Myocyte (in vitro differentiated cells): ENCODE measurements at regions not wholly inside any gene's neighbourhood (a gene's known extent, or its start where the extent isn't known, plus 50 kb on each side); places are given as distances from the start of the nearest gene placed in this dataset.
"Not testable (repeated sequence)": the region's sequence is repeated elsewhere in the genome, so short reads cannot be mapped to it uniquely, and the experiment has no call there.

Experiments
- DNase-seq: peaks from one replicate; pipeline ENCODE4 v3.0.0-alpha.2; 2012; ENCODE audit warnings: low read depth

DNA sequence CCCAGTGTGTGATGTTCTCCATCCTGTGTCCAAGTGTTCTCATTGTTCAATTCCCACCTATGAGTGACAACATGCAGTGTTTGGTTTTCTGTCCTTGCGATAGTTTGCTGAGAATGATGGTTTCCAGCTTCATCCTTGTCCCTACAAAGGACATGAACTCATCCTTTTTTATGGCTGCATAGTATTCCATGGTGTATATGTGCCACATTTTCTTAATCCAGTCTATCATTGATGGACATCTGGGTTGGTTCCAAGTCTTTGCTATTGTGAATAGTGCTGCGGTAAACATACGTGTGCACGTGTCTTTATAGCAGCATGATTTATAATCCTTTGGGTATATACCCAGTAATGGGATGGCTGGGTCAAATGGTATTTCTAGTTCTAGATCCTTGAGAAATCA, 134.3 kb downstream of the CCDC71L start:
- not testable (repeated sequence) for DNase-seq

DNA sequence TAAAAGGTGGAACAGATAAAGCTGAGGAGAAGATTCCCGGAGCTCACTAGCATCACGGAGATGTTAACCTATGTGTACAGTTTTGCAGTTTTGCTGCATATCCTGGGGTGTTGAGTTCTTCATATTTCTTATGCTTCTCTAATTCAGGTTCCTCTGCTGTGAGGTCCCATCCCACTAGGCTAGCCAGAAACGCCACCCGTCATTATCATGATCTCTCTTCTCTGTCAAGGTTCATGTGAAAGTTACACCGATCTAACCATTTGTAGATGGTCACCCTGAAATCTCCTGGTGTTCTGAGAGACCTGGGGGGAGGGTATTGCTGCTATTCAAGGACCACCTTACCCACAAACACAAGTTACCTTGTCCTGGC, 136.3 kb downstream of the CCDC71L start:
- no peak for DNase-seq

DNA sequence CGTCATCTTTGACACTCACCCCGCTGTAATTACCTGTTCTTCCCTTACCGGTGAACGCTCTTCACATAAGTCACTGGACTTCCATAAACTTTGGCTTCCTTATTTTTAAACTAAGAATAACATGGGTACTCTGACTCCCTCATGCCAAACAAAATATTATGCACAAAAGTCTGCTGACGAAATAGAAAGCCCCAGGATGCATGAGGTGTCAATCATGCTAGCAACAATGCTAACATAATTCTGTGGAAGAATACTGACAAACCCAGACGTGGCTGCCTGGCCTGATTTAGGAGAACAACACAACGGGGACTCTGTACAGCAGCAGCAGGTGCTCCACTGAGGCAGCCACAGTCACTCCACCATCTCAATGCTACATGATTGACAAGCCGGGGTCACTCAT, 137.5 kb downstream of the CCDC71L start:
- DNase-seq = no peak

DNA sequence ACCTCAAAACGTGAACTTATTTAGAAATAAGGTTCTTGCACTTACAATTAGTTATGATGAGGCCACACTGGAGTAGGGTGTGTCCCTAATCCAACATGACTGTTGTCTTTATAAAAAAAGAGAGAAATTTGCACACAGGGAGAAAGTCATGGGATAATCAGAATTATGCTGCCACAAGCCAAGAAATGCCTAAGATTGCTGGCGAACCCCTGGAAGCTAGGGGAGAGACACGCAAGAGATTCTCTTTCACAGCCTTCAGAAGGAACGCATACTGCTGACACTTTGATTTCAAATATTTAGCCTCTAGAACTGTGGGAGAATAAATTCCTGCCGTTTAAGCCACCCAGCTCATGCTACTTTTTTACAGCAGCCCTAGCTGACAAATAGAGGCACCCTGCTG, 138.3 kb downstream of the CCDC71L start:
- no peak for DNase-seq

DNA sequence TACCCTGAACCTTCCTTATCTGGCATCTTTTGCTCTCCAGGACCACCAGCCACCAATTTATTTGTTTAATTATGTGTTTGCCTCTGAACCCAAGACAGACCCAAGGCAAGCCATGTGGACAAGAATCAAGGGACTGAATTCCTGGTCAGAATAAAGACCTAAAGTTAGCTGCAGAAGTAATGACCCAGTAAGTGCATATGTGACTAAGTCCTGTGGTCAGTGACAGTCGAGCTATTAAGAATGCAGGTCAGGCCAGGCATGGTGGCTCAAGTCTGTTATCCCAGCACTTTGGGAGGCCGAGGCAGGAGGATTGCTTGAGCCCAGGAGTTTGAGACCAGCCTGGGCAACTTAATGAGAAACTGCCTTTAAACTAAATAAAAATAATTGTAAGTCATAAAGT, 139.4 kb downstream of the CCDC71L start:
- DNase-seq = peak; percentile 48

GRCh38 chr7:106520962-106521514, 139.9 kb downstream of the CCDC71L start:
- no peak for DNase-seq

DNA sequence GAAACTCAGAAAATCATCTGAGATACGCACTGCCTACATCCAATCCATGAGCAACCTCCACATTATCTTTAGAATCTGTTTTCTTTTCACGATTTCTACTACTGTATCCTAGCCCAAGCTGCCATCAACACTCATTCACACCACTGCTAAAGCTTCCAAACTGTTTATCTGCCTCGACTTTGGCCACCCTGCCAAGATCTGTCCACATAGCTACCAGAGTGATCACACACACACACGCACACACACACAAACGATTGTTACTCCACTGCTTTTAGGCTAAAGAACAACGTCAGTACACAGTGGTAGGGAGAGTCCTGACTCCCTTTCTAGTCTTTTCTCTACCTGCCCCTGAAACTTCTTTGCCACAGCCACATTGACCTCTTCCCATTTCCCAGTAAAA, 142.0 kb downstream of the CCDC71L start:
- no peak for DNase-seq

- no peak for DNase-seq
Observed at GRCh38 chr7:106518239-106518638, 142.7 kb downstream of the CCDC71L start.

GRCh38 chr7:106517508-106517907, 143.4 kb downstream of the CCDC71L start:
- DNase-seq = no peak

- no peak for DNase-seq
Observed at GRCh38 chr7:106515321-106515720, 145.6 kb downstream of the CCDC71L start.

- no peak for DNase-seq
Observed at GRCh38 chr7:106514881-106515280, 146.1 kb downstream of the CCDC71L start.

DNA sequence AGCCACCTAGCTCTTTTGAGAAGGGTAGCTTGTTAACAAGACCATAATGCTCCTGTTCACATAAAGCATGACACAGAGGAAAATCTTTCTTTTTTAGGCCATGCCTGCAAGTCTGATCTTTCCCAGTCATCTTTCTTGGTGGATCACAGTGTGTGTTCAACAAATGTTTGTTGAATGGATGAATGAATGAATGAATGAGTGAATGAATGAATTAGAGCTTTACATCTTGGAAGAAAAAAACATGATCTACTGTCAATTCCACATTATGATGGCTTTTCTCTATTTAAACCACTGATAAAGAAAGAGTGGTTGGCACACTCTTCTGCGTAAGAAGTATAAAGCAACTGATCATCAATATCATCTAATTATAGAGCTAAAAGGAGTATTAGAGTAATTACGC, 148.7 kb downstream of the CCDC71L start:
- no peak for DNase-seq

DNA sequence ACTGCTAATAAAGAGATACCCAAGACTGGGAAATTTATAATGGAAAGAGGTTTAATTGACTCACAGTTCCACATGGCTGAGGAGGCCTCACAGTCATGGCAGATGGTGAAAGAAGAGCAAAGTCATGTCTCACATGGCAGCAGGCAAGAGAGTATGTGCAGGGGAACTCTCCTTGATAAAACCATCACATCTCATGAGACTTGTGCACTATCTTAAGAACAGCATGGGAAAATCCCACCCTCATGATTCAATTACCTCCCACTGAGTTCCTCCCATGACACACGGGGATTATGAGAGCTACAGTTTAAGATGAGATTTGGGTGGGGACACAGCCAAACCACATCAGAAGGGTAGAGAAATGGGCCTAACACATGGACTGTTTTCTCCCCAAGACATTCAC, 156.3 kb downstream of the CCDC71L start:
- no peak for DNase-seq

DNA sequence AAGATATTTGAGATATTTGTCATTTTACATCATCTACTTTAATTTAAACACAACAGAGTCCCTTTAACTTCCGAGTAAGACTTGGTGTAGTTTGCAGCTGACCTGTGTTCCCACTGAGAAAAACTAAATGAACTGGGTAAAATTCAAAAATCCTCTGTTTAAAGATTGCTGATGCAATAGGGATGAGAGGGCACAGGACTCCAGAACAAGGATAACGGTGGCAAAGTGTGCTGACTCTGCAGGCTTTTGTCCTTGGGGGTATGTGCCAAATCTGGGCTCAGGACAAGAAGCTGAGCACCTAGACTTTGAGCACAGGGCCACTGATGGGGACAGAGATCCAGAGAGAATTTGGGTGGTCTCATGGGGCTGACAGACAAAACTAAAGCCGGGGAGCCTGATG, 156.8 kb downstream of the CCDC71L start:
- DNase-seq = no peak

- DNase-seq = no peak
Observed at GRCh38 chr7:106503626-106504025, 157.3 kb downstream of the CCDC71L start.

DNA sequence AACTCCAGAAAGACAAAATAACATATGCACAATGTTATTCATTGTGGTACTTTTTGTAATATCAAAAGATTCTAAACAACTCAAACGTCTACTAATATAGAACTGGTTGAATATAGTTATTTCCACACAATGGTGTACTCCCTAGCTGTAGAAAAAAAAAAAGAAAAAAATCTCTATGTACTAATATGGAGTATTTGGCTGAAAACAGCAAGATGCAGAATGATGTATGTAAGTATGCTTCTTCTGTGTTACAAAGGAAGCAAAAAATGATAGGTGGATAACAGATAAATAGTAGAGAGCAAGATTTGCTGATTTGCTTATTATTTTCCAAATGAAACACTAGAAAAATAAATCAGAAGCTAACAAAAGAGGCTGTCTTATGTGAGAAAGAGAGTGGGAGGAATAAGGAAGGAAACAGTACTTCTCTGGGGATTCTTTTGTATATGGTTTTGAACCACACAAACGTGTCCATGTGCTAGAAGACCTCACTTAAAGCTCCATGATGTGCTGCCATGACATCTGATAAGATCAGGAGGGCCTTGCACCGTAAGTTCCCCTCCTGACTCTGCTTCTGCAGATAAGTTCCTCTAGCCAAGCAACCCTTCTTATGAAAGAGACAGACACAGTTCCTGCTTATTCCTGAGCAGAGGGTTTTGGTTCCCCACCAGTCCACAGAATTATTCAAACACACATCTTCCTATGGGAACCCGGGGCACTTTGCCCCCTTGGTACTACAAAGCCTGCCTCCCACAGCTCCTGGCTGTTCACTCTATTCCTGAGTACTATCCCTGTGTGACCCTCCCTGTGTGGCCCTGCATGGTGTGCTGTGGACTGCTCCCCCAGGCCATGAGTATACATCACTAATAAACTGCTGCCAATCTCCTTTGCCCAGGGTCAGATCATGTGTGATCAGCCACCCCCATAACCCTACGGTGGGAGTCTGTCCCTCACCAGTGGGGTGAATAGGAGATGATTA, 159.1 kb downstream of the CCDC71L start:
- DNase-seq = no peak

DNA sequence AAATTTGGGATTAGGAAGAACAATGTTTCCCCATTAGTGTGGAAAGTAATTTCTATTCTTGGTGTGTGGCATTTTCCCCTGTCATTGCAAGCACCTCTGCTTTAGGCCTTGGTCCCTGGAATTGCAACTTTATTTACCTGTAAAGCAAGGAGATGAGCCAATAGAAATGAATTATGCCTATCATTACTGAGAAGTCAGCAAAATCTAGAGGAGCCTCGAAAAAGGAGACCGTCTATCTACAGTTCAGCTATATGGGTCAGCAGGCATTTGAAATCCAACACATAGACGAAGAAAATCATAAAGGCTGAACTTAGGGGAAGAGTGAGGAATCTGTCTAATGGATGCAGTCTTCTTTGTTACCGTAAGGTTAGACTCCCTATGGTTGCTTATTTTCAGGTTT, 161.1 kb downstream of the CCDC71L start:
- DNase-seq = no peak

GRCh38 chr7:106498005-106498404, 163.0 kb downstream of the CCDC71L start:
- DNase-seq = not testable (repeated sequence)

DNA sequence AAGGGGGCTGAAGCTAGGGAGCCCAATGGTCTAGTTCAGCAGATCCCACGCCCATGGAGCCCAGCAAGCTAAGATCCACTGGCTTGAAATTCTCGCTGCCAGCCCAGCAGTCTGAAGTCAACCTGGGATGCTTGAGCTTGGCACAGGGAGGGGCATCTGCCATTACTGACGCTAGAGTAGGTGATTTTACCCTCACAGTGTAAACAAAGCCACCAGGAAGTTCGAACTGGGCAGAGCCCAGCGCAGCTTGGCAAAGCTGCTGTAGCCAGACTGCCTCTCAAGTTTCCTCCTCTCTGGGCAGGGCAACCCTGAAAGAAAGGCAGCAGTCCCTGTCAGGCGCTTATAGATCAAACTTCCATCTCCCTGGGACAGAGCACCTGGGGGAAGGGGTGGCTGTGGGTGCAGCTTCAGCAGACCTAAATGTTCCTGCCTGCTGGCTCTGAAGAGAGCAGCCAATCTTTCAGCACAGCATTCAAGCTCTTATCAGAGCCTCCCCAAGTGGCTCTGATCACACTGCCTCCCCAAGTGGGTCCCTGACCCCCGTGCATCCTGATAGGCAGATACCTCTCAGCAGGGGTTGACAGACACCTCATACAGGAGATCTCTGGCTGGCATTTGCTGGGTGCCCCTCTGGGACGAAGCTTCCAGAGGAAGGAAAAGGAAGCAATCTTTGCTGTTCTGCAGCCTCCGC, 167.8 kb downstream of the CCDC71L start:
- no peak for DNase-seq

DNA sequence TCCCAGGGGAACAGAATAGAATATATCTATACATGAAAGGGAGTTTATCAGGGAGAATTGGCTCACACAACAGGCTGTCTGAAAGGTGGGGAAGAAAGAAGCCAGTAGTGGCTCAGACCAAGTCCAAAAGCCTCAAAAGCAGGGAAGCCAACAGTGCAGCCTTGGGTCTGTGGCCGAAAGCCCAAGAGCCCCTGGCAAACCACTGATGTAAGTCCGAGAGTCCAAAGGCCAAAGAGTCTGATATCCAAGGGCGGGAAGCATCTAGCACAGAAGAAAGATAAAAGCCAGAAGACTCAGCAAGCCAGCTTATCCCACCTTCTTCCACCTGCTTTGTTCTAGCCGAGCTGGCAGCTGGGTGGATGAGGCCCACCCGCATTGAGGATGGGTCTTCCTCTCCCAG, 172.5 kb downstream of the CCDC71L start:
- no peak for DNase-seq

DNA sequence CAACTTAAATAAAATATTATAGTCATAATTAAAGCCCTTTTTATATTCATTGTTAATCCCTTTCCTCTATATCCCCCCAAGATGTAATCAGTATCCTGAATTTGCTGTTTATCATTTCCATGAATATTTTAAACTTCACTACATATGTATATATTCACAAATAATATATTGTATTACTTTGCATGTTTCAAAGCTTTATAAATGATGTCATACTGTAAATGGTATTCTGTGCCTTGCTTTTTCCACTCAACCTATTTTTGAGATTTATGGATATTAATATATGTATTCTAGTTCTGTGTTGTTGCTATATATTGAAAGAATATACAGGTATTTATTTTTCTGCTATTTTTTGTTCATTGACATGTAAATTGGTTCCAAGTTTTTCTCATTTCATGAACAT, 173.1 kb downstream of the CCDC71L start:
- no peak for DNase-seq

DNA sequence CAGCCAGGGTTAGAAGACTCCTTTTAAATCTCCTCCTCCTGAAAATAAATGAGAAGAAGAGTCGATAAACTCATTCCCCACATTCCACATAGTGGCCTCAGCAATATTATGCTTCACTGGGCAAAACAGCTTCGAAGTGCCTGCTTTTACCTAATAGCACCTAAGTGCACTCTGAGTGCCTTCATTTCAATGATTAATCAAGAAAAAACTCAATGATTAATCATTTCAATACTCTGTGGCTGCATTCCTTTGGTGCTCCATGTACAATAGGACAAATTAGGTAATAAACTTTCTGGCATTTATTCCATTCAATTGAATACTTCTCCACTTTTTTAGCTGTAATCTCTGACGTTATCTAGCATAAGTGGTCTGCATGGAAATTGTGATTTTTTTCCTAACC, 174.6 kb downstream of the CCDC71L start:
- no peak for DNase-seq
